HFFc6 (cell line): ENCODE measurements at regions not wholly inside any gene's neighbourhood (a gene's known extent, or its start where the extent isn't known, plus 50 kb on each side); places are given as distances from the start of the nearest gene placed in this dataset.

Source experiments
- DNase-seq: peaks from one replicate; pipeline ENCODE4 v3.0.0-alpha.2; 2018
- H3K27ac Mint-ChIP-seq: 2 replicates; pipeline ENCODE4 v1.8.0; 2020; ENCODE audit warnings: mild to moderate bottlenecking, mixed read lengths
- H3K27me3 Mint-ChIP-seq: 2 replicates; pipeline ENCODE4 v1.8.0; 2021; ENCODE audit warnings: mild to moderate bottlenecking, moderate library complexity, mixed read lengths; ENCODE audit not compliant: insufficient read depth
- H3K36me3 Mint-ChIP-seq: 2 replicates; pipeline ENCODE4 v1.8.0; 2021; ENCODE audit warnings: low read depth, mixed read lengths
- H3K4me1 Mint-ChIP-seq: 2 replicates; pipeline ENCODE4 v1.8.0; 2020; ENCODE audit warnings: low read depth, mixed read lengths
- H3K4me3 Mint-ChIP-seq: 2 replicates; pipeline ENCODE4 v1.8.0; 2020; ENCODE audit warnings: mild to moderate bottlenecking, moderate library complexity, mixed read lengths
- H3K9me3 Mint-ChIP-seq: 2 replicates; pipeline ENCODE4 v1.8.0; 2020; ENCODE audit warnings: mild to moderate bottlenecking, mixed read lengths
- TF ChIP-seq, protein P1 (sequence below): fragments of 200-600 bp; sonication (generic); IDR thresholded peaks from 2 replicates; pipeline ENCODE4 v1.5.0; 2021; ENCODE audit warnings: antibody characterized with exemption, mild to moderate bottlenecking

DNA sequence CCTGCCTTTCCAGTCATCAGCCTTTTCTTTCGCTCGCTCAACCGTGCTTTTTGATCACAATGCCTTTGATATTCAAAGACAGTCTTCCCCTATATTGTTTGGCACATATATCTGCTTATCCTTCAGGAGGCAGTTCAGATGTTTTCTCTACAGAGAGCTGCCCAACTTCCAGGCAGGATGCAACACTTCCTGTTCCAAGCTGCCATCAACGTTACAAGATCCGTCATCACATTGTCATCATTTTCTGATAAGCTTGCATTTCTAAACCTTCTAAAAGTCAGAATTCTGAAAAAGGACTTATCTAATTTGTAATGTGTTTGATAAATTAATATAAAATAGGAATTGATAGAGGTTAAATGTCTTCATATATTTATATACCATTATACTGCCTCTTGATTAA, 574.2 kb downstream of the TBC1D4 start:
- Mint-ChIP-seq H3K36me3 (no peaks in the 10 kb centered on the region), H3K9me3 (no peaks in the 10 kb centered on the region), H3K4me3 (no peak overlapping the region), H3K4me1 (no peaks in the 10 kb centered on the region), H3K27me3 (peaks cover 3% of the 10 kb centered on the region; the same call in 1 of the 2 replicates), H3K27ac (no peak overlapping the region)
- DNase-seq = no peak
- TF ChIP-seq, protein P1, sequence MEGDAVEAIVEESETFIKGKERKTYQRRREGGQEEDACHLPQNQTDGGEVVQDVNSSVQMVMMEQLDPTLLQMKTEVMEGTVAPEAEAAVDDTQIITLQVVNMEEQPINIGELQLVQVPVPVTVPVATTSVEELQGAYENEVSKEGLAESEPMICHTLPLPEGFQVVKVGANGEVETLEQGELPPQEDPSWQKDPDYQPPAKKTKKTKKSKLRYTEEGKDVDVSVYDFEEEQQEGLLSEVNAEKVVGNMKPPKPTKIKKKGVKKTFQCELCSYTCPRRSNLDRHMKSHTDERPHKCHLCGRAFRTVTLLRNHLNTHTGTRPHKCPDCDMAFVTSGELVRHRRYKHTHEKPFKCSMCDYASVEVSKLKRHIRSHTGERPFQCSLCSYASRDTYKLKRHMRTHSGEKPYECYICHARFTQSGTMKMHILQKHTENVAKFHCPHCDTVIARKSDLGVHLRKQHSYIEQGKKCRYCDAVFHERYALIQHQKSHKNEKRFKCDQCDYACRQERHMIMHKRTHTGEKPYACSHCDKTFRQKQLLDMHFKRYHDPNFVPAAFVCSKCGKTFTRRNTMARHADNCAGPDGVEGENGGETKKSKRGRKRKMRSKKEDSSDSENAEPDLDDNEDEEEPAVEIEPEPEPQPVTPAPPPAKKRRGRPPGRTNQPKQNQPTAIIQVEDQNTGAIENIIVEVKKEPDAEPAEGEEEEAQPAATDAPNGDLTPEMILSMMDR = no peak

DNA sequence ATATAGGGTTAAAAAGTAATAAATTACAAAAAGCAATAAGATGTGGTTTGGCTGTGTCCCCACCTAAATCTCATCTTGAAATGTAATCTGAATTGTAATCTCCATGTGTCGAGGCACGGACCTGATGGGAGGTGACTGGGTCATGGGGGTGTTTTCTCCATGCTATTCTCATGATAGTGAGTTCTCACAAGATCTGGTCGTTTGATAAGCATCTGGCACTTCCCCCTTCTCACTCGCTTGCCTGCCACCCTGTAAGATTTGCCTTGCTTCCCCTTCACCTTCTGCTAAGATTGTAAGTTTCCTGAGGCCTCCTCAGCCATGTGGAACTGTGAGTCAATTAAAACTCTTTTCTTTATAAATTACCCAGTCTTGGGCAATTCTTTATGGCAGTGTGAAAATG, 577.4 kb downstream of the TBC1D4 start:
- peaks cover under 1% of the 10 kb centered on the region; the same call in 1 of the 2 replicates for H3K27me3 Mint-ChIP-seq
- no peaks in the 10 kb centered on the region for H3K9me3 Mint-ChIP-seq
- TF ChIP-seq, protein P1 = no peak
- DNase-seq = no peak
- H3K4me1 Mint-ChIP-seq = no peaks in the 10 kb centered on the region
- H3K36me3 Mint-ChIP-seq = no peaks in the 10 kb centered on the region
- H3K27ac Mint-ChIP-seq = no peak overlapping the region
- H3K4me3 Mint-ChIP-seq = no peak overlapping the region

DNA sequence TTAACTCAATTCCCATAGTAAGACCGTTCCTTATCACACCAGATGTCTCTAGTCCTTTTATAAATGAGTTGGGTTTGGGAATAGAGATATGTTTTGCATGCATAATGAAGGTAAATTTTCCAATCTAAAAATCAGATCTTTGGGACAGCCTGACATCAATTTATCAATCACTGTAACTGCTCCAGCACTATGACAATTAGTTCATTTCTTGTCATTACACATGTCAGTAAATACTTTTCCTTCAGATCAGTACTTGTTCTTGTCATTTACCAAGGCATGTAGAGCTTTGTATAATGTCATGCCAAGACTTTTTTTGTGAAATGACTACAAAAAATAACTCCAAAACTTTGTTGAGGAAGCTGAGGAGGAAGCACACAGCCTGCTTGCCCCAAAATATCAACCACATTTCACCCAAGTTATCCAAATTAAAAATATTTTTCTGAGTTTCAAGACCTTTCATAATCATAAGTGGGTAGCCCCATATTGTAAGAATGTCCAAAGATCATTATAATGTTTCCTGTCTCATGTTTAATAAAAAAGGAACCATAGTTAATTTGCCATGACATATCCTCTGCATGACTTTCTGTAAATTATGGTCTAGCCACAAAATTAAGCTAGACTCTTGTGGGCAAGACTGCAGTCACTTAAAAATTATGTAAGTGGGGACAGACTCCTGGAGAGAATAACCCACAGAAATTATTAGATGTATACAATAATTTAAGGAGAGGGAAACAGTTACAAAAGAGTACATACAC, 586.8 kb downstream of the TBC1D4 start:
- Mint-ChIP-seq H3K27ac (no peak overlapping the region), H3K36me3 (no peaks in the 10 kb centered on the region), H3K27me3 (0 out of 2 replicates have a peak, but pooled peaks cover 2% of the 10 kb centered on the region), H3K4me3 (no peak overlapping the region), H3K4me1 (peaks cover 7% of the 10 kb centered on the region), H3K9me3 (no peaks in the 10 kb centered on the region)
- TF ChIP-seq, protein P1 = no peak
- no peak for DNase-seq

DNA sequence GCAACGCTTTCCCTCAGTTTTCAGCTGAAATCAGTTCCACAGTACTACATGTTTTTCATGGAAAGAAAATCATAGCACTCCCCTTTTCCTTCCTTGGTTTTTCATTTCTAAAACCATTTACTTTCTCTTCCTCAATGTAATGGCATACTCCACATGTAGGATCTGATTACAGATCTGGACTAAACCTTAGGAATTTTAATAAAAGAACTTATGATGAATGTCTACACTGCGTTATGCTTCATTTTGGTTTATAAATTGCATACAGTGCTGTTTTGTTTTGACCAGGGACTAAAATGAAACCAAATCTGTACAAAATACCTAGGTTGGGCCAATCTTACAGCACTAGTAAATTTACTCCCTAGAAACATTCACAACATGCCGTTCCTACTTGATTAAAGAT, 589.9 kb downstream of the TBC1D4 start:
- peaks cover 7% of the 10 kb centered on the region for H3K4me1 Mint-ChIP-seq
- DNase-seq = no peak
- H3K4me3 Mint-ChIP-seq = no peak overlapping the region
- H3K27me3 Mint-ChIP-seq = 0 out of 2 replicates have a peak, but pooled peaks cover 2% of the 10 kb centered on the region
- H3K36me3 Mint-ChIP-seq = no peaks in the 10 kb centered on the region
- TF ChIP-seq, protein P1 = no peak
- no peaks in the 10 kb centered on the region for H3K9me3 Mint-ChIP-seq
- no peak overlapping the region for H3K27ac Mint-ChIP-seq

DNA sequence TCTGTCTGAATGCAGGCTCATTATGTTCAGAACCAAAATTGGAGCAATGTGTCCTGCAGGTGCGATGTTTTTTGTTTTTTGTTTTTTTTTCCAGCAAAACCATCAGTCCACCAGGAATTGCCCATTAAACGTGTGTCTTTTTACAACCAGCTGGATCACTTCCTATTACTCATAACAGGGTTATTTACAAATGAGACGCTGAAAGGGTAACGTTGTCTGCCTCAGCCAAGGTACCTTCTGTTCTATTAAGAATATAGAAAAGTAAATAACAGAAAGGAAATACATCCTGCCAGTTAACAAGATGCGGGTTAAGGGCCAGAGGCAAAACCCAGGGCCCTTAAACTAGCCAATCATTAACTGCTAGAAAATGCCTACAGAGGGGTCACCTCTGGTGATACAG, 590.4 kb downstream of the TBC1D4 start:
- no peak overlapping the region for H3K27ac Mint-ChIP-seq
- H3K4me3 Mint-ChIP-seq = no peak overlapping the region
- no peaks in the 10 kb centered on the region for H3K9me3 Mint-ChIP-seq

More for the DNA sequence above, 590.4 kb downstream of the TBC1D4 start:
- H3K4me1 Mint-ChIP-seq = peaks cover 7% of the 10 kb centered on the region
- TF ChIP-seq, protein P1 = no peak
- H3K27me3 Mint-ChIP-seq = 0 out of 2 replicates have a peak, but pooled peaks cover 2% of the 10 kb centered on the region
- no peaks in the 10 kb centered on the region for H3K36me3 Mint-ChIP-seq
- no peak for DNase-seq
